ENCODE measurements at regions not wholly inside any gene's neighbourhood (a gene's known extent, or its start where the extent isn't known, plus 50 kb on each side); places are given as distances from the start of the nearest gene placed in this dataset.

GRCh38 chr2:84276590-84277255 is 182.4 kb downstream of the SUCLG1 start:
- TF ChIP-seq CTCF (IDR thresholded peaks at IDR 0.05) (no peak), ZFX (IDR thresholded peaks at IDR 0.05; ENCODE audit: borderline replicate concordance) (no peak)

Data from 22Rv1 (cell line).